ENCODE measurements at regions not wholly inside any gene's neighbourhood (a gene's known extent, or its start where the extent isn't known, plus 50 kb on each side); places are given as distances from the start of the nearest gene placed in this dataset.

GRCh38 chr11:103536335-103536722 lies 427.1 kb downstream of the DYNC2H1 start:
- TF ChIP-seq, protein P1, sequence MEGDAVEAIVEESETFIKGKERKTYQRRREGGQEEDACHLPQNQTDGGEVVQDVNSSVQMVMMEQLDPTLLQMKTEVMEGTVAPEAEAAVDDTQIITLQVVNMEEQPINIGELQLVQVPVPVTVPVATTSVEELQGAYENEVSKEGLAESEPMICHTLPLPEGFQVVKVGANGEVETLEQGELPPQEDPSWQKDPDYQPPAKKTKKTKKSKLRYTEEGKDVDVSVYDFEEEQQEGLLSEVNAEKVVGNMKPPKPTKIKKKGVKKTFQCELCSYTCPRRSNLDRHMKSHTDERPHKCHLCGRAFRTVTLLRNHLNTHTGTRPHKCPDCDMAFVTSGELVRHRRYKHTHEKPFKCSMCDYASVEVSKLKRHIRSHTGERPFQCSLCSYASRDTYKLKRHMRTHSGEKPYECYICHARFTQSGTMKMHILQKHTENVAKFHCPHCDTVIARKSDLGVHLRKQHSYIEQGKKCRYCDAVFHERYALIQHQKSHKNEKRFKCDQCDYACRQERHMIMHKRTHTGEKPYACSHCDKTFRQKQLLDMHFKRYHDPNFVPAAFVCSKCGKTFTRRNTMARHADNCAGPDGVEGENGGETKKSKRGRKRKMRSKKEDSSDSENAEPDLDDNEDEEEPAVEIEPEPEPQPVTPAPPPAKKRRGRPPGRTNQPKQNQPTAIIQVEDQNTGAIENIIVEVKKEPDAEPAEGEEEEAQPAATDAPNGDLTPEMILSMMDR (IDR thresholded peaks at IDR 0.05): no peak
- TF ChIP-seq POLR2A (IDR thresholded peaks at IDR 0.05) (no peak), EP300 (IDR thresholded peaks at IDR 0.05) (no peak), POLR2AphosphoS5 (IDR thresholded peaks at IDR 0.05) (no peak)
